ENCODE measurements at regions not wholly inside any gene's neighbourhood (a gene's known extent, or its start where the extent isn't known, plus 50 kb on each side); places are given as distances from the start of the nearest gene placed in this dataset.
"Not testable (repeated sequence)": the region's sequence is repeated elsewhere in the genome, so short reads cannot be mapped to it uniquely, and the experiment has no call there.

DNA sequence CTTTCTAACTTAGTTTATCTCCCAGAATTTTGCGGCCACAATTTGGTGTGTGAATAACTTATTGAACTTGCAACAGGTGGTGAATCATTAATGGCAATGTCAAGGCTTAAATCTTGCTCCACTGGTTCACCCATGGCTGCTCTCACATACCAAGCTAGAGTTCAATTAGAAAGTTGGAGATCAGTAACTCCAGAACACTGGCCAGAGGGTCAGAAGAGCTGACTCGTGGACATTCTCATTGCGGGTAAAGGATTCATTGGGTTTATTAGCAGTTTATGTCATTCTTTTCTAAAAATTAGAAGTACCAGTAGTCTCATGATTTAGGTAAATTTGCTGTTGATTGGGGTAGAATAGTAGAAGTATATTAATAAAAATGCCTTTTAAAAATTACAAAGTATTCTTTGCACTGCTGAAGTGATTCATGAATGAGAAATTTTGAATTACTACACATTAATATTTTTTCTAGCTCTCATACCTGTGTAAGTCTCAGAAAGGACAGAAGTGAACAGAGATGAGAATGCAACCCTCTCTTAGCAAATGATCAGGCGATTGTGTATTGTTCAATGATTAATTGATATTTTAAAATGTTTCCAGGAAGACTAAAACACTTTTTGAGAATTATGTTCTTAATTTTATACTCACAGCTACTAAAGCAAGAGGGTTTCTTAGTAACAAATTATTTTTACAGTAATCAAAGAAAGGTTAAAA, 142.0 kb downstream of the SYT15 start:
- H3K9me3 Mint-ChIP-seq; DNase-seq; ATAC-seq; H3K36me3 Mint-ChIP-seq (ENCODE audit: insufficient read depth); H3K4me3 Mint-ChIP-seq; H3K27me3 Mint-ChIP-seq (ENCODE audit: low read depth); H3K4me1 Mint-ChIP-seq (ENCODE audit: low read depth): not testable (repeated sequence)

DNA sequence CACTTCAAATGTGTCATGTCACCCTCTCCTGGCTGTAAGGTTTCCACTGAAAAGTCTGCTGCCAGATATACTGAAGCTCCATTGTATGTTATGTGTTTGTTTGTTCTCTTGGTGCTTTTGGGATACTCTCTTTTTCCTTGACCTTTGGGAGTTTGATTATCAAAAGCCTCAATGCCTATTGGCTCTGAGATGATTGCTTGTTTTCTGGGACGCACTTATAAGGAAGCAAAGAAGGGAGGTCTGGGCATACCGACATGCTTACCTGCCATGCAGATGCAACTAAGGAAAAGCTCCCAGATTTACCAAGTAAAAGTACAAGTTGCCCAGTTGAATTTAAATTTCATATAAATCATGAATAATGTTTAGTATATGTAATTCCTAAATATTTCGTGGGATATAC, 145.3 kb downstream of the SYT15 start:
- H3K4me1 Mint-ChIP-seq (ENCODE audit: low read depth); H3K36me3 Mint-ChIP-seq (ENCODE audit: insufficient read depth); ATAC-seq; DNase-seq; H3K27me3 Mint-ChIP-seq (ENCODE audit: low read depth); H3K9me3 Mint-ChIP-seq; H3K4me3 Mint-ChIP-seq: not testable (repeated sequence)

DNA sequence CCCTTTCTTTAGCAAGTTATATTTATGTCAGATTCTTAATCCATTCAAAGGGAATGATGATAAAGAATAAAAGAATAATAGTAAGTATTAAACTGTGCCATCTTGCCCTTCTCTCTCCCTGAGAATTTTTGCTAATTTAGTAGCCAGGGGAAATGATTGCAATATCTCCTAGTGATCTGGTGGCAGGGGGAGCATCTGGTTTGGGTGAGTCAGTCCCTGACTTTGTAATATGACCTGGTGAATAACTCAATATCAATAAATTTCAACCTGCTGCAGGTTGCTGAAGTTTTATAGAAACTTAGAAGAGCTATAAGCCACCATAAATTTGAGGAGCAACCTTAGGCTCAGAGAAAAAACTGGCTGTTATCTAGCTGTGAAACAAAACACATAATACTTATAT, 149.4 kb downstream of the SYT15 start:
- H3K4me1 Mint-ChIP-seq (ENCODE audit: low read depth); H3K27me3 Mint-ChIP-seq (ENCODE audit: low read depth); H3K9me3 Mint-ChIP-seq; ATAC-seq; DNase-seq; H3K36me3 Mint-ChIP-seq (ENCODE audit: insufficient read depth); H3K4me3 Mint-ChIP-seq: not testable (repeated sequence)

DNA sequence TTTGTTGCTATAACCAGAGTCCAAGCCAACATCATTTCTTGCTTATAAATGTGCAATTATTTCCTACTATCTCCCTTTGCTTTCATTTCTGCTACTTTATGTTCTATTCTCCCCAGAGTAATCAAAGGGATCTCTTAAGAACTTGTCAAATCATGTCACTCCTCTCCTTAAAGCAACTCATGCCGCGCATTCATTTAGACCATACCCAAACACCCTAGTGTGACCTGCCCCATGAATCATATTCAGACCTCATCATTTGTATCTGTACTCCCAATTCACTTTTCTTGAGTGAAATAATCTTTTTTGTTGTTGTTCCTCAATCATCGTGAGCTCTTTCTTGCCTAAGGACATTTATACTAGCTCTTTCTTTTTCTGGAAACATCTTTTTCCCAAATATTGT, 151.8 kb downstream of the SYT15 start:
- peak; percentile 33 to 38 for ATAC-seq
- not testable (repeated sequence) for H3K4me3 Mint-ChIP-seq; H3K4me1 Mint-ChIP-seq (ENCODE audit: low read depth); H3K9me3 Mint-ChIP-seq; DNase-seq; H3K36me3 Mint-ChIP-seq (ENCODE audit: insufficient read depth); H3K27me3 Mint-ChIP-seq (ENCODE audit: low read depth)

DNA sequence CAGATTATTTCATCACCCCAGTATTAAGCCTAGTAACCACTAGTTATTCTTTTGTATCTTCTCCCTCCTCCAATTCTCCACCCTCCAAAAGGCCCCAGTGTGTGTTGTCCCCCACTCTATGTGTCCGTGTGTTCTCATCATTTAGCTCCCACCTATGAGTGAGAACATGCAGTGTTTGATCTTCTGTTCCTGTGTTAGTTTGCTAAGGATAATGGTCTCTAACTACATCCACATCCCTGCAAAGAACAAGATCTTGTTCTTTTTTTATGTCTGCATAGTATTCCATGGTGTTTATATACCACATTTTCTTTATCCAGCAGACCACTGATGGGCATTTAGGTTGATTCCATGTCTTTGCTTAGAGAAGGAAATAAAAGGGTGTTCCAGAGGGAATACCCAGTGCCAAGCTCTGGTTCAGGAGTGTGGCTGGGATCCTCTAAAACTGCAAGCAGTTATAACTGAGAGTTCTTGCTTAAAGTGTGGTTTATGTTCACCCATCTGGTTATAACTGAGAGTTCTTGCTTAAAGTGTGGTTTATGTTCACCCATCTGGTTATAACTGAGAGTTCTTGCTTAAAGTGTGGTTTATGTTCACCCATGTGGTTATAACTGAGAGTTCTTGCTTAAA, 154.8 kb downstream of the SYT15 start:
- H3K36me3 Mint-ChIP-seq (ENCODE audit: insufficient read depth); H3K9me3 Mint-ChIP-seq; H3K4me1 Mint-ChIP-seq (ENCODE audit: low read depth); H3K4me3 Mint-ChIP-seq; DNase-seq; H3K27me3 Mint-ChIP-seq (ENCODE audit: low read depth): not testable (repeated sequence)
- peak; percentile 71 to 72 for ATAC-seq

DNA sequence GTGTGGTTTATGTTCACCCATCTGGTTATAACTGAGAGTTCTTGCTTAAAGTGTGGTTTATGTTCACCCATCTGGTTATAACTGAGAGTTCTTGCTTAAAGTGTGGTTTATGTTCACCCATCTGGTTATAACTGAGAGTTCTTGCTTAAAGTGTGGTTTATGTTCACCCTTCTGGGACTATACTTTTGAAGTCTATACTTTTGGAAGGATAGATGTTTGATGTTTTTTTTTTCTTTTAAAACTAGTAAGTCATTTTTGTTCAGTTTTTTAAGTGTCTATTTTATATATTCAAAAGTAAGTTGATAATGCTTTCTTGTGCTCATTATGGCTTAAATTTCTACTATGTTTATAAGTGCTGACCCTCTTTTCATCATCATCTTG, 155.3 kb downstream of the SYT15 start:
- DNase-seq; H3K36me3 Mint-ChIP-seq (ENCODE audit: insufficient read depth); H3K9me3 Mint-ChIP-seq; H3K27me3 Mint-ChIP-seq (ENCODE audit: low read depth); ATAC-seq; H3K4me1 Mint-ChIP-seq (ENCODE audit: low read depth); H3K4me3 Mint-ChIP-seq: not testable (repeated sequence)

DNA sequence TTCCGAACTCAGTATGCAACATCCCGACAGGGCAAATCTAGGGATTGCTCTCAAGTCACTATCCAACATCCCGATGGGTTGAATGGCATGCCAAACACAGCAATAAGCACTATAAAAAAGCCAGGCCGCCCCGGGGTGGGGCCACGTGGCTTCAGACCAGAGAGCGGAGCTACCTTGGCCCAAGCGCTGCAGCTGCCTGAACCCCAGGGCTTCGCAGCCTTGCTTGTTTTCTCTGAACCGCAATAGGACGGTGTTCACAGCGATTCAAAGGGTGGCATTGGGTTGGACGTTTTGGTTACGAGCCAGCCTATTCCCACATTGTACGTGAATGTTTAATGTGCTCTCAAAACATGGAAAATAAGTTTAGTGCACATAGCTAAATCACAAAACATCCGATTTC, 161.0 kb downstream of the SYT15 start:
- not testable (repeated sequence) for H3K4me3 Mint-ChIP-seq; DNase-seq; H3K4me1 Mint-ChIP-seq (ENCODE audit: low read depth); H3K36me3 Mint-ChIP-seq (ENCODE audit: insufficient read depth); H3K9me3 Mint-ChIP-seq; H3K27me3 Mint-ChIP-seq (ENCODE audit: low read depth); ATAC-seq

DNA sequence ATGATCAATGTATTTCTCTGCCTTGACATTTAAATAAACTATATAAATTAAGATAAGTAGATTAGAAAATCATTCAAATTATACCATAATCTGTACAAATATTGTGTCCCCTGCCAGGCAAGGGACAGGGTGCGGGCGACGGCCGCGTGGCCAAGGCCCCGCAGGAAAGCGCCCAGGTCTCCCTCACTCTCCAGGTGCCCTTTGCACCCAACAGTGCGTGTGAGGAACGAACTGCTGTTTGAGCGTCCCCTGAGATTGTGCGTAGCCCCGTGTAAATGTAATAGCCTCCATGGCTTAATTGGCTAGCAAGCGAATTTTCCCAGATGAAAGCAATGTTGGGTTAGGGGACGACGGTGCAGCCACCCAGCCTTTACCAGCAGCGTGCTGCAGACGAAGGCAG, 161.4 kb downstream of the SYT15 start:
- not testable (repeated sequence) for DNase-seq; H3K9me3 Mint-ChIP-seq; ATAC-seq; H3K27me3 Mint-ChIP-seq (ENCODE audit: low read depth); H3K36me3 Mint-ChIP-seq (ENCODE audit: insufficient read depth); H3K4me1 Mint-ChIP-seq (ENCODE audit: low read depth); H3K4me3 Mint-ChIP-seq

DNA sequence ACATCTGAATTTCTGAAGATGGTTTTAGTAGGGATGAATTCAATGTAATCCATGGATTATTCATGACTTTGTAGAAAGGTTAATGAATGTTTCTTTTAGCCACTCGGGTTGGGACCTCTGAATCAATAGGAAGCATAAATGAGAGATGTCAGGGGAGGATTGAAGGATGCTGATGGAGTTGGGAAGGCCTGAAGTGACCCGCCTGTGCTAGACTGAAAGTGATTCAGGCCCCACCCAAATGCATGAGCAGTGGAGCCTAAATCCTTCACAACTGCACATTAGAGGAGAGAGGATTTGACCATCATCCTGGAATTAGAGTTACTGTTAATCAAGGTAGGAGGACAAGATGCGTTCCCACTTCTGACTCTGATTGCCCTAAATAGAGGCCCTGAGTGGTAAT, 162.2 kb upstream of the PTPN20 start:
- not testable (repeated sequence) for ATAC-seq; H3K4me1 Mint-ChIP-seq (ENCODE audit: low read depth); H3K27me3 Mint-ChIP-seq (ENCODE audit: low read depth); H3K9me3 Mint-ChIP-seq; DNase-seq; H3K36me3 Mint-ChIP-seq (ENCODE audit: insufficient read depth); H3K4me3 Mint-ChIP-seq

DNA sequence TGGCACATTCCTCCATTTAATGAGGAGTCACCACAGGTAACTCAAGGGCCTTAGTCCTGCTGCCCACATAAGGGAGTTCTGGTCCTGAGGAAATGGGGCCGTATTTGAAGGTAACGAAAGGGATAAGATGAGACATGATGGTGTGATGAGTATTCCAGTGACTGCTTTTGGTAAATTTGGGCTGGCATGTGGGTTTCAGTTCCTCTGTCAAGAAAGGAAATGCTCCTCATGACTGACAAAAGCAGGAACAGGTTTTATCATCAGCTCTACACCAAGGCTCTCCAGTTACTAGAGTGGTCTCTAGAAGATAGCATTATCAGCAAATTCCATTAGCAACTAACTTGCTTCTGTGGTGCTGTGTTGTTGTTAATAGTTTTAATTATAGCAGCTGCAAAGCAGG, 161.8 kb upstream of the PTPN20 start:
- H3K27me3 Mint-ChIP-seq (ENCODE audit: low read depth); H3K4me1 Mint-ChIP-seq (ENCODE audit: low read depth); H3K4me3 Mint-ChIP-seq; DNase-seq; H3K36me3 Mint-ChIP-seq (ENCODE audit: insufficient read depth); H3K9me3 Mint-ChIP-seq: not testable (repeated sequence)
- ATAC-seq = peak in 1 of 2 donors; percentile 16

DNA sequence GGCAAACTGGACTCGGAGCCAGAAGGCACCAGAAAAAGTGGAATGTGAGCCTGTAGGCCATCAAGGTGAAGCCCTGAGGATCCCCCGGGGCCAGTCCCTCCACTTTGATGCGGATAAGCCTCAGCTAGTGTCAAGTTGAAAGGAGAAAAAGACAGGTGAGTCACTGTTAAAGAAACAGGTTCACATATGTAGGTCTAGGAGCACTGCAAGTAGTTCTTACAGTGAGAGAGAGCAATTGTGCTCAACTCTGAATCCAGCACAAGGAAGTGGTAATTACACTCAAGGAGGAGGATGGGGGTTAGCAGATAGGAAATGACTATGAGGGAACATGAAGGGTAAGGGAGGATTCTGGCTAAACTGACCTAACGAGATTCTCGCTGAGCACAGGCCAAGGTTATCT, 157.5 kb upstream of the PTPN20 start:
- H3K9me3 Mint-ChIP-seq; H3K4me1 Mint-ChIP-seq (ENCODE audit: low read depth); H3K36me3 Mint-ChIP-seq (ENCODE audit: insufficient read depth); H3K27me3 Mint-ChIP-seq (ENCODE audit: low read depth); H3K4me3 Mint-ChIP-seq; DNase-seq: not testable (repeated sequence)
- ATAC-seq = peak in 1 of 2 donors; percentile 25

DNA sequence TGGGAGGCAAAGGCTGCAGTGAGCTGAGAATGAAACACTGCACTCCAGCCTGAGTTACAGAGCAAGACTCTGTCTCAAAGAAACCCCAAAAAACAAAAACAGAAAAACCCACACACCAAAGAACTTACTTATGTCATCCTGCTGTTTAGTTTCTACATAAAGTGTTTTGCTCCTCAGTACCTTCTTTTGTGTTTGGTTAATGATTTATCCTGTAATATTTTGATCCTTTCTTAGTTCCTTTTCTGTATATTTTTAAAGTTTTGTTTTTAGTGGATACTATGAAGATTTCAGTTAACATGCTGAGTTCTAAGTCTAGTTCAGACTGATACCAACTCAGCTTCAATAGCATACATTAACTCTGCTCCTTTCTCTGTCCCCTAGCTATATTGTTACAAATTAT, 149.8 kb upstream of the PTPN20 start:
- not testable (repeated sequence) for DNase-seq; ATAC-seq; H3K27me3 Mint-ChIP-seq (ENCODE audit: low read depth); H3K4me3 Mint-ChIP-seq; H3K9me3 Mint-ChIP-seq; H3K4me1 Mint-ChIP-seq (ENCODE audit: low read depth); H3K36me3 Mint-ChIP-seq (ENCODE audit: insufficient read depth)

DNA sequence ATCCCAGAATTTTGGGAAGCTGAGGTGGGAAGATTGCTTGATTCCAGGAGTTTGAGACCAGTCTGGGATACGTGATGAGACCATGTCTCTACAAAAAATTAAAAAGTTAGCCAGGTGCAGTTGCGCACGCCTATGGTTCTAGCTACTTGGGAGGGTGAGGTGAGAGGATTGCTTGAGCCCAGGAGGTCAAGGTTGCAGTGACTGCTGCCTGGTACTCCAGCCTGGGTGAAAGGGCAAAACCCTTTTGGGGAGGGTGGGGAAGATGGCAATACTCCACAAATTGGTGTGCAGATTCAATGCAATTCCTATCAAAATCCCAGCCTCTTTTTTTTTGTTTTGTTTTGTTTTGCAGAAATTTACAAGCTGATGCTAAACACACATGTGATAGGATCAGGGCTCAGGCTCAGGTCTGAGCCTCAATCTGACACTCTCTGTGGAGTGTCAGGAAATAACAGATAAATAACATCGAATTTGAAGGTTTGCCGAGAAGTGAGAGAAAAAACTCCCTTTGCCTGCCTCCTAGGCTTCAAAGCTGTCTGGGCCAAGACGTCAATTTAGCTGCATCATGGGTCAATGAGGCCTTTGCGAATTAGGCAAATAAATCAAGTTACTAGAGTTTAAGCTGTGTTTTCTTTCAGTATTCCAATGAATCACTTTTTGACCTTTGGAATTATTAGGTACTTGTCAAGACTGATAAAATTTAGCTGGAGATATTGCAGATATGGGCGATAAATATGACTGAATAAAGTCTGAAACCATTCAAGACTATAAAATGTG, 142.5 kb upstream of the PTPN20 start:
- not testable (repeated sequence) for H3K4me3 Mint-ChIP-seq; H3K36me3 Mint-ChIP-seq (ENCODE audit: insufficient read depth); DNase-seq; ATAC-seq; H3K27me3 Mint-ChIP-seq (ENCODE audit: low read depth); H3K9me3 Mint-ChIP-seq; H3K4me1 Mint-ChIP-seq (ENCODE audit: low read depth)

DNA sequence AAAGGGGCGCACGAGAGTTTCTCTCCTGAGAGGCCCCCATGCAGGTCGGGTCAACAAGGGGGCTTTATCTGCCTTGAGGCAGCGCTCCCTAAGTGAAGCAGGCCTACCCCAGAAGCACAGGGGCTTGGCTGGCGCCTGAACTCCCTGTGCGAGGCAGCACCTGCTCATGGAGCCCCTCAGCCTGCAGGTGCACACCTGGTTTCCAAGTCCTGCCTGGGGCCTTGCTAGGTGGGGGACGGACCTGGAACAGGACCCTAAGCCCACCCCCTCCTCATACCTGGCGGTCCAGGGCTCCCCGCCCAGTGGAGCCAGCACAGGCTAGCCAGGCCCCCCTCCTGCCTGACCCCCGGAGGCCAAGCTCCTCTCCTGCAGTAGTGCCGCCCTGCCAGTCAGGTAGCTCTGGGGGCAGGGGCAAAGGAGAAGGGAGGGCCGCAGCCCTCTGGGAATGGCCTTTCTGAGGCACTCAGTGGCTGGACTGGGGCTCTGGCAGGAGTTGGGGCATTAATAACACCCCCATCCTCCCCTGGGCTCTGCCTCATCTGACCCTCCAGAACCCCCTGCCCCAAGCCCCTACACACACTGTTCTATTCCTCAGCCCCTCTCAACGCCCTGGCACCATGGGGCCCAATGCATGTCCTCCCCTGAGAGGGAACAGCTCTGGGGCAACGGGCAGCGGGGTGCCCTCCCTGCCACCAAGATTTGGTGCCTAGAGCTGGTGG, 137.9 kb upstream of the PTPN20 start:
- not testable (repeated sequence) for H3K36me3 Mint-ChIP-seq (ENCODE audit: insufficient read depth)

DNA sequence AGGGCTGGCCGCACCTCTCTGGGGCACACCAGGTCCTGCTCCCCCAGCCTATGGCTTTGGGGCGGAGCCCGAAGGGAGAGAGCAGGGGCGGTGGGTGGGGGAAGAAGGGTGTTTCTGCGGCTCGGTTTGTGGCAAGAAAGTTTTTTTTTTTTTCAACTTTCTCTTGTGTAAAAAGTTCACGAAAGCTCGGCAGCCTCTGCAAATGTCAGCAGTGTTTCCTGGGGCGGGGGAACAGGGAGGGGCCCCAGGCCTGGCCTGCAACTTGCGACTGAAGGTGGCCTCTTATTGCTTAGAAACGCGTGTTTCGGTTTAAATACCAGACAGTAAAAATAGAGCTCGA, 137.4 kb upstream of the PTPN20 start:
- H3K4me3 Mint-ChIP-seq; H3K9me3 Mint-ChIP-seq; H3K27me3 Mint-ChIP-seq (ENCODE audit: low read depth); H3K4me1 Mint-ChIP-seq (ENCODE audit: low read depth); DNase-seq; H3K36me3 Mint-ChIP-seq (ENCODE audit: insufficient read depth): not testable (repeated sequence)
- ATAC-seq = peak; percentile 38 to 55

More for the DNA sequence above, 137.9 kb upstream of the PTPN20 start:
- ATAC-seq; H3K4me1 Mint-ChIP-seq (ENCODE audit: low read depth); H3K27me3 Mint-ChIP-seq (ENCODE audit: low read depth); DNase-seq; H3K4me3 Mint-ChIP-seq; H3K9me3 Mint-ChIP-seq: not testable (repeated sequence)
